Keratinocyte (primary cell): ENCODE measurements at regions not wholly inside any gene's neighbourhood (a gene's known extent, or its start where the extent isn't known, plus 50 kb on each side); places are given as distances from the start of the nearest gene placed in this dataset.
A peak's percentile ranks its signal among the peaks of the same experiment; 100 is the strongest.

Experiments
- EZH2 ChIP-seq: IDR thresholded peaks from one replicate; pipeline ENCODE4 v1.6.1; 2012; ENCODE audit warnings: inconsistent platforms, mild to moderate bottlenecking, low read length, moderate library complexity
- TF ChIP-seq, protein P1 (sequence below), 3 experiments: IDR thresholded peaks in 1 of 3; conservative IDR thresholded peaks in 1 of 3; optimal IDR thresholded peaks in 1 of 3; 2 replicates in 2 of 3; 3 replicates in 1 of 3; pipeline versions ENCODE3 to v1.5.1; 2011; ENCODE audit warnings: low read length in 3 of 3, mild to moderate bottlenecking in 3 of 3, moderate library complexity in 2 of 3, control low read depth in 1 of 3, inconsistent platforms in 1 of 3; ENCODE audit not compliant: insufficient read depth in 2 of 3; ENCODE audit errors: extremely low read depth in 1 of 3

DNA sequence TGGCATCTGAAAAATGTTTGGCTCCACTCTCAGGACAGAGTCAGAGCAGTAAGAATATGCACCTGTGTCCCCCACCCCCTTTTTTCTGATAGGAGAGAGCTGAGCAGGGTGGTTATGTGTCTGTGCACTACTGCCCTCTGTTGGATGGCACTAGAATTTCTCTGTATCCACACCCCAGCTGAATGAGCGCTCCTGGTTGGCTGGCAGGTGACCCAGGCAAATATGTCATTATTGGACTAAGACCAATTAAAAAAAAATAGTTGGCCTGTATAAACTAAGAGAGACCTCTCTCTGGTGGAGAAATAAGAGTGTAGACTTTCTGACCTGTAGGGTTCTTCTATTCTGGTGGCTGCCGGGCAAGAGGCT, 107.0 kb downstream of the PTCSC3 start:
- TF ChIP-seq, protein P1, sequence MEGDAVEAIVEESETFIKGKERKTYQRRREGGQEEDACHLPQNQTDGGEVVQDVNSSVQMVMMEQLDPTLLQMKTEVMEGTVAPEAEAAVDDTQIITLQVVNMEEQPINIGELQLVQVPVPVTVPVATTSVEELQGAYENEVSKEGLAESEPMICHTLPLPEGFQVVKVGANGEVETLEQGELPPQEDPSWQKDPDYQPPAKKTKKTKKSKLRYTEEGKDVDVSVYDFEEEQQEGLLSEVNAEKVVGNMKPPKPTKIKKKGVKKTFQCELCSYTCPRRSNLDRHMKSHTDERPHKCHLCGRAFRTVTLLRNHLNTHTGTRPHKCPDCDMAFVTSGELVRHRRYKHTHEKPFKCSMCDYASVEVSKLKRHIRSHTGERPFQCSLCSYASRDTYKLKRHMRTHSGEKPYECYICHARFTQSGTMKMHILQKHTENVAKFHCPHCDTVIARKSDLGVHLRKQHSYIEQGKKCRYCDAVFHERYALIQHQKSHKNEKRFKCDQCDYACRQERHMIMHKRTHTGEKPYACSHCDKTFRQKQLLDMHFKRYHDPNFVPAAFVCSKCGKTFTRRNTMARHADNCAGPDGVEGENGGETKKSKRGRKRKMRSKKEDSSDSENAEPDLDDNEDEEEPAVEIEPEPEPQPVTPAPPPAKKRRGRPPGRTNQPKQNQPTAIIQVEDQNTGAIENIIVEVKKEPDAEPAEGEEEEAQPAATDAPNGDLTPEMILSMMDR (optimal IDR thresholded peaks at IDR 0.05 in 1 of 3, IDR thresholded peaks at IDR 0.05 in 1 of 3, conservative IDR thresholded peaks at IDR 0.05 in 1 of 3; ENCODE audit: extremely low read depth in 1 of 3, insufficient read depth in 2 of 3, low read length in 3 of 3), result peak; percentile 74 to 83 (median 83)
- TF ChIP-seq EZH2, result no peak
